ENCODE measurements at regions not wholly inside any gene's neighbourhood (a gene's known extent, or its start where the extent isn't known, plus 50 kb on each side); places are given as distances from the start of the nearest gene placed in this dataset.

DNA sequence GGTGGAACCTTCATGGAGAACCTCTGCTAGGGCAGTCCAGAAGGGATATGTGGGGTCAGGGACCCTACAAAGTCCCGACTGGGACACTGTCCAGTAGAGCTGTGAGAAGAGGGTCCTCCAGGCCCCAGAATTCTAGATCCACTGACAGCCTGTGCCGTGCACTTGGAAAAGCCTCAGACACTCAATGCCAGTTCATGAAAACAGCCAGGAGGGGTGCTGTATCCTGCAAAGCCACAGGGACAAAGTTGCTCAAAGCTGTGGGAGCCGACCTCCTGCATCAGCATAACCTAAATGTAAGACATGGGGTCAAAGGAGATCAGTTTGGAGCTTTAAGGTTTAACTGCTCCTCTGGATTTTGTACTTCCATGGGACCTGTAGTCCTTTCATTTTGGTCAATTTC, 448.8 kb upstream of the CADM2 start:
- no peaks in the 10 kb centered on the region for H3K36me3 ChIP-seq (ENCODE audit: control insufficient read depth, insufficient read depth, low read length)
- H3K27me3 ChIP-seq (ENCODE audit: control insufficient read depth, insufficient read depth, low read length): no peaks in the 10 kb centered on the region
- DNase-seq (ENCODE audit: low read depth): no peak
- TF ChIP-seq, protein P1, sequence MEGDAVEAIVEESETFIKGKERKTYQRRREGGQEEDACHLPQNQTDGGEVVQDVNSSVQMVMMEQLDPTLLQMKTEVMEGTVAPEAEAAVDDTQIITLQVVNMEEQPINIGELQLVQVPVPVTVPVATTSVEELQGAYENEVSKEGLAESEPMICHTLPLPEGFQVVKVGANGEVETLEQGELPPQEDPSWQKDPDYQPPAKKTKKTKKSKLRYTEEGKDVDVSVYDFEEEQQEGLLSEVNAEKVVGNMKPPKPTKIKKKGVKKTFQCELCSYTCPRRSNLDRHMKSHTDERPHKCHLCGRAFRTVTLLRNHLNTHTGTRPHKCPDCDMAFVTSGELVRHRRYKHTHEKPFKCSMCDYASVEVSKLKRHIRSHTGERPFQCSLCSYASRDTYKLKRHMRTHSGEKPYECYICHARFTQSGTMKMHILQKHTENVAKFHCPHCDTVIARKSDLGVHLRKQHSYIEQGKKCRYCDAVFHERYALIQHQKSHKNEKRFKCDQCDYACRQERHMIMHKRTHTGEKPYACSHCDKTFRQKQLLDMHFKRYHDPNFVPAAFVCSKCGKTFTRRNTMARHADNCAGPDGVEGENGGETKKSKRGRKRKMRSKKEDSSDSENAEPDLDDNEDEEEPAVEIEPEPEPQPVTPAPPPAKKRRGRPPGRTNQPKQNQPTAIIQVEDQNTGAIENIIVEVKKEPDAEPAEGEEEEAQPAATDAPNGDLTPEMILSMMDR (IDR thresholded peaks at IDR 0.05; ENCODE audit: insufficient read depth, low read length, poor library complexity, severe bottlenecking): no peak
- H3K4me3 ChIP-seq (ENCODE audit: low read depth, low read length): no peak overlapping the region

DNA sequence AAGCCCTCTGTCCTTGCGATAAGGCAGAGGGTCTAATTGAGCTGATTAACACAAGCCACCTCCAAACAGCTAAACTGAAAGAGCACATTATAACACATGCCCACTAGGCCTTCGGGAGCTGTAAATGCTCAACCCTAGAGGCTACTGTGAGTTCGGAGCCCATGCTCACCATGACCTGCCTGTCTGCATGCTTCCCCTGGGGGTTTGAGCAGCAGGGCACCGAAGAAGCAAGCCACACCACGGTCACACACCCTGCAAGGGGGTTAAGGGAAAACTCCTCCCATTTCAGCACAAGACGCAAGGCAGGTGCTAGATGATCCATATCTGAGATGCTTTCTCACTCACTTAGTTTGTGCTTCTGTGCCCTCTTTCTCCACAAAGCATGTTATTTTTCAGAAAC, 435.9 kb upstream of the CADM2 start:
- Histone ChIP-seq H3K36me3 (ENCODE audit: control insufficient read depth, insufficient read depth, low read length) (no peaks in the 10 kb centered on the region), H3K27me3 (ENCODE audit: control insufficient read depth, insufficient read depth, low read length) (no peaks in the 10 kb centered on the region), H3K4me3 (ENCODE audit: low read depth, low read length) (no peak overlapping the region)
- no peak for DNase-seq (ENCODE audit: low read depth)
- TF ChIP-seq, protein P1 (IDR thresholded peaks at IDR 0.05; ENCODE audit: insufficient read depth, low read length, poor library complexity, severe bottlenecking): no peak

GRCh38 chr3:84536916-84537315, 421.9 kb upstream of the CADM2 start:
- no peaks in the 10 kb centered on the region for H3K36me3 ChIP-seq (ENCODE audit: control insufficient read depth, insufficient read depth, low read length)
- no peaks in the 10 kb centered on the region for H3K27me3 ChIP-seq (ENCODE audit: control insufficient read depth, insufficient read depth, low read length)
- no peak overlapping the region for H3K4me3 ChIP-seq (ENCODE audit: low read depth, low read length)
- TF ChIP-seq, protein P1 (IDR thresholded peaks at IDR 0.05; ENCODE audit: insufficient read depth, low read length, poor library complexity, severe bottlenecking): no peak
- DNase-seq (ENCODE audit: low read depth): no peak

GRCh38 chr3:84538597-84538996, 420.2 kb upstream of the CADM2 start:
- Histone ChIP-seq H3K27me3 (ENCODE audit: control insufficient read depth, insufficient read depth, low read length) (no peaks in the 10 kb centered on the region), H3K36me3 (ENCODE audit: control insufficient read depth, insufficient read depth, low read length) (no peaks in the 10 kb centered on the region), H3K4me3 (ENCODE audit: low read depth, low read length) (no peak overlapping the region)
- DNase-seq (ENCODE audit: low read depth): no peak
- TF ChIP-seq, protein P1 (IDR thresholded peaks at IDR 0.05; ENCODE audit: insufficient read depth, low read length, poor library complexity, severe bottlenecking): no peak

DNA sequence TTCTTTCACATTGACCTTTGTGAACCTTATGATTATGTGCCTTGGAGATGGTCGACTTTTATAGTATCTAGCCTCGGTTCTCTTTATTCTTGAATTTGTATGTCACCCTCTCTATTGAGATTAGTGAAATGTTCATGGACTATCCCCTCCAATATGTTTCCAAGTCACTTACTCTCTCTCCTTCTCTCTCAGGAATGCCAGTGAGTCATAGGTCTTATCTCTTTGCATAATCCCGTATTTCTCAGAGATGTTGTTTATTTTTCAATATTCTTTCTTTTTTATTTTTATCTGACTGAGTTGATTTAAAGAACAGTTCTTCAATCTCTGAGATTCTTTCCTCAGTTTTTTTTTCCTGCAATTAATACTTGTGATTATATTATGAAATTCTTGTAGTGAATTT, 411.6 kb upstream of the CADM2 start:
- TF ChIP-seq, protein P1 (IDR thresholded peaks at IDR 0.05; ENCODE audit: insufficient read depth, low read length, poor library complexity, severe bottlenecking): no peak
- Histone ChIP-seq H3K4me3 (ENCODE audit: low read depth, low read length) (no peak overlapping the region), H3K27me3 (ENCODE audit: control insufficient read depth, insufficient read depth, low read length) (no peaks in the 10 kb centered on the region), H3K36me3 (ENCODE audit: control insufficient read depth, insufficient read depth, low read length) (no peaks in the 10 kb centered on the region)
- DNase-seq (ENCODE audit: low read depth): no peak

Data from kidney epithelial cell (primary cell).